ENCODE measurements at regions not wholly inside any gene's neighbourhood (a gene's known extent, or its start where the extent isn't known, plus 50 kb on each side); places are given as distances from the start of the nearest gene placed in this dataset.

GRCh38 chr20:43799150-43799711, 72.4 kb upstream of the GTSF1L start:
- DNase-seq = no peak

GRCh38 chr20:43798291-43799149, 71.7 kb upstream of the GTSF1L start:
- no peak for DNase-seq

- no peak for DNase-seq
Measured at GRCh38 chr20:43794326-43794725, 67.5 kb upstream of the GTSF1L start.

- DNase-seq = no peak
Measured at GRCh38 chr20:43789593-43789992, 62.8 kb upstream of the GTSF1L start.

GRCh38 chr20:43787937-43788336, 61.1 kb upstream of the GTSF1L start:
- no peak for DNase-seq

GRCh38 chr20:43786885-43787284, 60.1 kb upstream of the GTSF1L start:
- no peak for DNase-seq

GRCh38 chr20:43781215-43781614, 54.4 kb upstream of the GTSF1L start:
- DNase-seq = no peak

- no peak for DNase-seq
Measured at GRCh38 chr20:43778375-43778774, 51.6 kb upstream of the GTSF1L start.

GRCh38 chr20:43776691-43777090, 49.9 kb upstream of the GTSF1L start:
- no peak for DNase-seq
